Cardiac muscle cell (in vitro differentiated cells and primary cell): ENCODE measurements at regions not wholly inside any gene's neighbourhood (a gene's known extent, or its start where the extent isn't known, plus 50 kb on each side); places are given as distances from the start of the nearest gene placed in this dataset.

ENCODE experiments used
- DNase-seq, 2 donors: peaks; one replicate each; pipeline versions ENCODE4 v3.0.0 to v3.0.0-alpha.2; 2010 to 2017; ENCODE audit warnings: low read depth in 1 of 2, low spot score in 1 of 2
- H3K27ac ChIP-seq: fragments of 200-600 bp; sonication (generic); 2 replicates; pipeline ENCODE4 v1.5.1; 2016
- H3K27me3 ChIP-seq: fragments of 200-600 bp; sonication (generic); 2 replicates; pipeline ENCODE4 v1.6.0; 2016; ENCODE audit warnings: control low read depth
- H3K36me3 ChIP-seq: fragments of 200-600 bp; sonication (generic); 2 replicates; pipeline ENCODE4 v1.5.1; 2016; ENCODE audit warnings: control low read depth
- H3K4me1 ChIP-seq: fragments of 200-600 bp; sonication (generic); 2 replicates; pipeline ENCODE4 v1.8.1; 2017; ENCODE audit warnings: low read depth, mild to moderate bottlenecking, mixed run types
- H3K4me3 ChIP-seq: fragments of 200-600 bp; sonication (generic); 2 replicates; pipeline ENCODE4 v1.5.1; 2016; ENCODE audit warnings: mild to moderate bottlenecking
- H3K9me3 ChIP-seq: fragments of 200-600 bp; sonication (generic); 2 replicates; pipeline ENCODE4 v1.5.1; 2017; ENCODE audit warnings: low read depth, mild to moderate bottlenecking, control low read depth
- TF ChIP-seq, protein P1 (sequence below): IDR thresholded peaks from 2 replicates; pipeline ENCODE4 v1.5.1; 2012; ENCODE audit warnings: low read depth, mild to moderate bottlenecking, low read length

DNA sequence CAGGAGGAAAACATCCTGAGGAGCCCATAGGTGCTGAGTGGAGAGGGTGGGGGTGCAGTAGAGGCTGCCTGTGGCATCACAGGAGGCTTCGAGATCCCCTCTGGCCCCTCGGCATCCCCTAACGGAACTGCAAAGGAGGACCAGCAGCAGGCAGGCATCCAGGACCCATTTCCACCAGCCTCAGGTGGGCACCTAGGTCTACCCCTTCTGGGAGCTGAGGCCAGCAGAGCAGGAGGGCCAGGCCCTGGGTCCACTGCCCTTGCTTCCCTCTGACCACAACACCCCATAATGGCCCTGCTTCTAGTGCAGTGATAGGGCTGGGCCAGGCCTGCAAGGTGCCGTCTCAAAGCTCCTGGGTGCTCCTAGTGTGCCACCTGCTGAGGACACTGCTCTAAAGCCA, 723.0 kb downstream of the PTPRU start:
- no peak overlapping the region for H3K27ac ChIP-seq
- no peak for DNase-seq
- no peaks in the 10 kb centered on the region for H3K36me3 ChIP-seq
- TF ChIP-seq, protein P1, sequence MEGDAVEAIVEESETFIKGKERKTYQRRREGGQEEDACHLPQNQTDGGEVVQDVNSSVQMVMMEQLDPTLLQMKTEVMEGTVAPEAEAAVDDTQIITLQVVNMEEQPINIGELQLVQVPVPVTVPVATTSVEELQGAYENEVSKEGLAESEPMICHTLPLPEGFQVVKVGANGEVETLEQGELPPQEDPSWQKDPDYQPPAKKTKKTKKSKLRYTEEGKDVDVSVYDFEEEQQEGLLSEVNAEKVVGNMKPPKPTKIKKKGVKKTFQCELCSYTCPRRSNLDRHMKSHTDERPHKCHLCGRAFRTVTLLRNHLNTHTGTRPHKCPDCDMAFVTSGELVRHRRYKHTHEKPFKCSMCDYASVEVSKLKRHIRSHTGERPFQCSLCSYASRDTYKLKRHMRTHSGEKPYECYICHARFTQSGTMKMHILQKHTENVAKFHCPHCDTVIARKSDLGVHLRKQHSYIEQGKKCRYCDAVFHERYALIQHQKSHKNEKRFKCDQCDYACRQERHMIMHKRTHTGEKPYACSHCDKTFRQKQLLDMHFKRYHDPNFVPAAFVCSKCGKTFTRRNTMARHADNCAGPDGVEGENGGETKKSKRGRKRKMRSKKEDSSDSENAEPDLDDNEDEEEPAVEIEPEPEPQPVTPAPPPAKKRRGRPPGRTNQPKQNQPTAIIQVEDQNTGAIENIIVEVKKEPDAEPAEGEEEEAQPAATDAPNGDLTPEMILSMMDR: no peak
- H3K4me1 ChIP-seq: peaks cover 3% of the 10 kb centered on the region
- H3K4me3 ChIP-seq: no peak overlapping the region
- H3K27me3 ChIP-seq: no peaks in the 10 kb centered on the region
- H3K9me3 ChIP-seq: no peaks in the 10 kb centered on the region

DNA sequence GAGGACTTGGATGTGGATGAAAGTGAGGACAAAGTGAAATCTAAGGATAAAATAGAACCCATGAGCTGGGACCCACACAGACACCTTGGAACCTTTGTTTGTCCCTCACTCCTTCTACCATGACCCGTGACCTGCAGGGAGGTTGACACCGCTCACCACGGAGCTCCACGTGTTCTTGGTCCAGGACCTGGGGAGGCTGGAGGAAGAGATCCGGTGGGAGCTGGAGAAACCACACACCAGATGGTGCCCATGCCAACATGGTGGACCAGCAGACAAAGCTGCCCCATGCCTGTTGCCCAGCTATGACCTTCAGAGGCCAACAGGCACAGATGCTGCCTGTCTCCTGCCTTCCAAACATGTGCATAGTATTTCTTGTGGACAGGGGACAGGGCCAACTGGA, 721.9 kb downstream of the PTPRU start:
- TF ChIP-seq, protein P1: no peak
- H3K27me3 ChIP-seq: no peaks in the 10 kb centered on the region
- H3K9me3 ChIP-seq: no peaks in the 10 kb centered on the region
- no peak overlapping the region for H3K27ac ChIP-seq
- no peak for DNase-seq
- H3K36me3 ChIP-seq: no peaks in the 10 kb centered on the region
- H3K4me3 ChIP-seq: no peak overlapping the region
- H3K4me1 ChIP-seq: peaks cover 3% of the 10 kb centered on the region

DNA sequence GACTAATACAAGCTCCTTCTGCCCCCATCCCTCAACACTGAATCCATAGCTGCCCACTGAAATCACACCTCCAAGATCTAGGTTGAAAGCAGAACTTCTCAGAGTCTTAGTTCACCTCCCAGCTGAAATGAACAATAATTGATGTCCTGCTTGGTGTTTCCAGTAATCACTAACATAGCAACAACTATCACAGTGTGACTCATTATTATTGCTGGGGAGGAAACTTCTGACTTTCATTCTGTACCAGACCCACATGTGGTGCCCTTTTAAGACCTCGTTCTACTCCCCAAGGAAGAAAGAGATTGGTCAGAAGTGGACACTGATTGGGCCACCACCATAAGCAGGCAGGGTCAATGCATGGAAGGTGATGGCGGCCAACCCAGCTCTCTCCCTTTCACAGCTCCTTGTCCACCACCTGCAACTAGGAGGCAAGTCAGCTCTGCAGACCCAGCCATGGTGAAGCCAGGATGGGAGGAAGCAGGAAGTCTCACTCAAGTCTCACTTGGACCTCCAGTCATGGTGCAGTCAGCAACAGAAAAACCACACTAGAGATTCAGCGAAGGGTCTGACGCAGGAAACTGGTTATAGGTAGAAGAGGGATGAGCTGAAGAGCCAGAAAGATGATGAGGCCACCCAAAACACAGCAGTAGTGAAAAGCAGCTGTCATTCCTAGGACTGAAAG, 720.2 kb downstream of the PTPRU start:
- H3K4me3 ChIP-seq: no peak overlapping the region
- H3K9me3 ChIP-seq: no peaks in the 10 kb centered on the region
- no peaks in the 10 kb centered on the region for H3K4me1 ChIP-seq
- TF ChIP-seq, protein P1: no peak
- no peaks in the 10 kb centered on the region for H3K36me3 ChIP-seq
- no peak for DNase-seq
- no peaks in the 10 kb centered on the region for H3K27me3 ChIP-seq
- no peak overlapping the region for H3K27ac ChIP-seq

DNA sequence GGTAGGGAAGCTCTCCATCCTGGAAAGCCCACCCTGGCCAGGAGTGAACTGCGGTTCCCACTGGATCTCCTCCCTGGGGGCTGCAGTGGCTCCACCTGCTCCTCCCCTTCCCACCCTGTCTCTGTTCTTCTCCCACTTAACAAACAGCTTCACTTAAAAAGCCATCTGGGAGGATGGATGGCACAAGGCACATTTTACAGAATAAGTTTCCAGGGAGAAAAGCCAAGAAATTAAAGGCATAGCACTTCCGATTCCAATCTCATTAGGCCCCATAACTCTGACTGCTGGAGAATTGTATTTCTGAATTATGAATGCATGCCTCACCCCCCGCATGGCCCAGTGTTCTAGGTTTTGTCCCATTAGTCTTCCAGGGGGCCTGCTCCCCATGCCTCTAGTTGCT, 718.3 kb downstream of the PTPRU start:
- TF ChIP-seq, protein P1: no peak
- Histone ChIP-seq H3K27ac (no peak overlapping the region), H3K4me3 (no peak overlapping the region), H3K36me3 (no peaks in the 10 kb centered on the region), H3K4me1 (no peaks in the 10 kb centered on the region), H3K27me3 (no peaks in the 10 kb centered on the region), H3K9me3 (no peaks in the 10 kb centered on the region)
- DNase-seq: no peak

DNA sequence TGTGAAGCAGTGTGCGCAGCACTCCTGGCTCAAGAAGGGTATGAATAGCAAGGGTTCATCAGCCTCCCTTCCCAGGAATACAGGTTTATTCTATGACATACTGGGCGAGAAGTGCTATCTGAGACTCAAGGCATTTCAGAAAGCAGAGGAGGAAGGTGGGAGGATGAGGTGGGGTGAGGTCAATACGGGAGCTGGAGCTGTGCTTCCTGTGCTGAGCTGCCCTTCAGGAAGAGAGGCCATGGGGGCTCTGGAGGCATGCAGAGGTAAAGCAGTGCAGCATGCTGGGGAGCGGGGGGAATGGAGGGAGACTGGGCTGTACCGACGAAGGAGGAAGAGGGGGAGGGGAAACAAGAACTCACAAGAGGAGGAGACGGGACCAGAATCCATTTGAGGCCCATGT, 717.6 kb downstream of the PTPRU start:
- no peak for DNase-seq
- Histone ChIP-seq H3K36me3 (no peaks in the 10 kb centered on the region), H3K9me3 (no peaks in the 10 kb centered on the region), H3K27me3 (no peaks in the 10 kb centered on the region), H3K27ac (no peak overlapping the region), H3K4me1 (no peaks in the 10 kb centered on the region), H3K4me3 (no peak overlapping the region)
- TF ChIP-seq, protein P1: no peak
